ENCODE measurements at regions not wholly inside any gene's neighbourhood (a gene's known extent, or its start where the extent isn't known, plus 50 kb on each side); places are given as distances from the start of the nearest gene placed in this dataset.

DNA sequence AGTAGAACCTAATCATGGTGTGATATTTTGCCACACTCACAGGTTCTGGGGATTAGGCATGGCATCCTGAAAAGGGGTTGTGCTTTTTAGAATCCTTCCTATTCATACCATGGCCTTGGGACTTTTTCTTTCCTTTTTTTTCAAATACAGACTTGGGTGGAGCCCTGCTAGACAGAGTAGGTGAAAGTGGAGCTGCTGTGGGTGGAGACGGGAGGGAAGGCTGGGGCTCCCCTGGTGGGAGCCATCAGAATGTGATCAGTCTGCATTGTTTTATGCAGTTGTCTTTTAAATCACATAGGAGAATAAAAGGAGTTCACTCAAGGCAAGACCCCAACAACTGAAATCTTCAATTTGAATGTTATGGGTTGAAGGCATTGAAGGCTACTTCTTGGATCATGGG, 130.2 kb downstream of the VAPA start:
- H3K4me3 ChIP-seq (ENCODE audit: low read depth in 1 of 2, low read length in 2 of 2), result no peak overlapping the region
- no peaks in the 10 kb centered on the region for H3K36me3 ChIP-seq (ENCODE audit: control insufficient read depth in 2 of 2, insufficient read depth in 2 of 2, low read length in 1 of 2)
- H3K4me1 ChIP-seq (ENCODE audit: control insufficient read depth in 2 of 2, insufficient read depth in 2 of 2, low read length in 1 of 2), result peaks cover 0 to 10% of the 10 kb centered on the region in 2 donors
- H3K27ac ChIP-seq (ENCODE audit: low read depth in 2 of 2, low read length in 1 of 2), result no peak overlapping the region
- H3K9me3 ChIP-seq (ENCODE audit: control insufficient read depth in 2 of 2, insufficient read depth in 1 of 2, low read depth in 1 of 2, low read length in 1 of 2), result peaks cover 4% of the 10 kb centered on the region in 2 donors
- H3K27me3 ChIP-seq (ENCODE audit: control insufficient read depth in 1 of 2, insufficient read depth in 2 of 2, low read length in 2 of 2), result no peaks in the 10 kb centered on the region
- WGBS, 2 donors, result 84 to 93% methylated on average over 1 of the region's 1 CpG

DNA sequence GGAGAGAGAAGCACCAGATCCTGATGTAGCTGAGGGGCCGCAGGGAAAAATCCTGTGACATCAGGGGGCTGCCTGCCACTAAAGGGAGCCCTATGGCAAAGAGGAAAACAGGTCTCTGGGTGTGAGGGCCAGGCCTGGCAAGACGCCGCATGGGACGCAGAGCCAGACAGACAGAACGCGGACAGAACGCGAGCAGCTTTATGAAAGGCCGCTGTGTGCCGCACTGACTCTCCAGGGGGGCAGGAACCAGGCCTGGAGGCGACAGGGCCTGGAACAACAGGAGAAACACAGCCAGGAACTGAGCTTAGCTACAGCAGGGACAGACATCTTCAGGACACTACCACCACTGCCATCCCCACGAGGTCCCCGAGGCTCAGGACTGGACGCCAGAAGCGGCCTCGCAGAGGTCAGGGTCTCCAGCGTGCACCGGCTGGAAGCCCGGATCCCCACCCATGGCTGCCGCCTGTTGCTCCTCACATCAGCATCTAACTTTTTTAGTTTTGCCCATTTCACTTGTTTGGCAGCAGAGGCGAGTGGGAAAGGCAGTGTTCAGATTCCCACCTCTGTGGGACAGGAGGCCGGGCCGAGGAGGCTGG, 131.6 kb downstream of the VAPA start:
- 75 to 88% methylated on average over 23 of the region's 23 CpGs for WGBS, 2 donors
- H3K4me1 ChIP-seq (ENCODE audit: control insufficient read depth in 2 of 2, insufficient read depth in 2 of 2, low read length in 1 of 2), result peaks cover 0 to 8% of the 10 kb centered on the region in 2 donors
- H3K36me3 ChIP-seq (ENCODE audit: control insufficient read depth in 2 of 2, insufficient read depth in 2 of 2, low read length in 1 of 2), result no peaks in the 10 kb centered on the region
- no peak overlapping the region for H3K4me3 ChIP-seq (ENCODE audit: low read depth in 1 of 2, low read length in 2 of 2)
- peak overlapping the region; percentile 68 to 75 for H3K27ac ChIP-seq (ENCODE audit: low read depth in 2 of 2, low read length in 1 of 2)
- no peaks in the 10 kb centered on the region for H3K27me3 ChIP-seq (ENCODE audit: control insufficient read depth in 1 of 2, insufficient read depth in 2 of 2, low read length in 2 of 2)
- peaks cover 4% of the 10 kb centered on the region in 2 donors for H3K9me3 ChIP-seq (ENCODE audit: control insufficient read depth in 2 of 2, insufficient read depth in 1 of 2, low read depth in 1 of 2, low read length in 1 of 2)

DNA sequence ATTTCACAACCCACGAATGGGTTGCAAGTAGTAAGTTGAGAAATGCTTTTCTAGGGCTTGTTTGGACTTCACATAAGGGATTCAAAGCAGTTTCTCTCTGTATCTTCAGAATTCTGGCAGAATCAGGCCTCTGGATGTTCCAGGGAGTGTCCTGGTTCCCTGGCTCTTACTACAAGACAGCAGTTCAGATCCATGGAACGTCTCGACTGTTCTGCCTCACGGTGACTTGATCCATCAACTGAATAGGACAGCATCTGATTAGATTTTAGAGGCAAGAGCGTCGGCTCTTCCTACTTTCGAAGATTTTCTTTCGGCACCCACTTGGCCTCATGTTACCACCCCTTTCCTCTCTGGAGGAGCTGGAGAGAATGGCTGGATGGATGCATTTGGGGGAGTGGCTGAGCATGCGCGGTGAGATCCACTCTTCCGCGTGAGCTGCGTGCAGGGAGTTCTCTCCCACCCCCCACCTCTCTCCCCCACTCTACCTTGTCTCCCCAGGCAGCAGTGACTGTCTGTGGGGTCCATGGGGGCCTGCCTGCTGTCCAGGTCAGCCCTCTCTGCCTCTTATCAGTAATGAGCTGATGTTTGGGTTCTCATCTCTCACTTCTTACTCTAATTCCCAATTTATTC, 132.5 kb downstream of the VAPA start:
- Histone ChIP-seq H3K4me3 (ENCODE audit: low read depth in 1 of 2, low read length in 2 of 2) (no peak overlapping the region), H3K4me1 (ENCODE audit: control insufficient read depth in 2 of 2, insufficient read depth in 2 of 2, low read length in 1 of 2) (peaks cover 0 to 8% of the 10 kb centered on the region in 2 donors), H3K9me3 (ENCODE audit: control insufficient read depth in 2 of 2, insufficient read depth in 1 of 2, low read depth in 1 of 2, low read length in 1 of 2) (peaks cover 2 to 4% of the 10 kb centered on the region in 2 donors), H3K27ac (ENCODE audit: low read depth in 2 of 2, low read length in 1 of 2) (peak overlapping the region; percentile 65 to 74), H3K27me3 (ENCODE audit: control insufficient read depth in 1 of 2, insufficient read depth in 2 of 2, low read length in 2 of 2) (no peaks in the 10 kb centered on the region), H3K36me3 (ENCODE audit: control insufficient read depth in 2 of 2, insufficient read depth in 2 of 2, low read length in 1 of 2) (no peaks in the 10 kb centered on the region)
- 78 to 83% methylated on average over 13 of the region's 13 CpGs for WGBS, 2 donors

DNA sequence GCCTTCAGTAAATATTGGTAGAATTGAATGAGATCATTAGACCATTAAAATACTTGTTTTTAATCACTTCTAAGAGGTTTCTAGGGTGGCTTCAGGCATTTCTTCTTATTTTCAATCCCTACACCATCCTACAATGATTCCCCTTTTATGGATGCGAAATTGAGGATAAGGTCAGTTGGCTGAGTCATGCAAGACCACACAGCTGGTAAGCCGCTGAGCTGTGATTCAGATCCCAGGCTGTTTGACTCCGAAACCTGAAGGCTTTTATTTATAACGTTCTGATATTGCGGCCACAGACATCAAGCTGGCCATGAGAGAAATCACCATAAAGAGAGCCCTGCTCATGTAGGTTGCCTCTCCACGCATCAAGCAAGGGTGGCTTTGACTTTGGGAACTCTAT, 133.4 kb downstream of the VAPA start:
- Histone ChIP-seq H3K9me3 (ENCODE audit: control insufficient read depth in 2 of 2, insufficient read depth in 1 of 2, low read depth in 1 of 2, low read length in 1 of 2) (peaks cover 2 to 4% of the 10 kb centered on the region in 2 donors), H3K27ac (ENCODE audit: low read depth in 2 of 2, low read length in 1 of 2) (peak overlapping the region; percentile 45 to 65), H3K4me1 (ENCODE audit: control insufficient read depth in 2 of 2, insufficient read depth in 2 of 2, low read length in 1 of 2) (peaks cover 0 to 8% of the 10 kb centered on the region in 2 donors), H3K27me3 (ENCODE audit: control insufficient read depth in 1 of 2, insufficient read depth in 2 of 2, low read length in 2 of 2) (no peaks in the 10 kb centered on the region), H3K36me3 (ENCODE audit: control insufficient read depth in 2 of 2, insufficient read depth in 2 of 2, low read length in 1 of 2) (no peaks in the 10 kb centered on the region), H3K4me3 (ENCODE audit: low read depth in 1 of 2, low read length in 2 of 2) (no peak overlapping the region)
- 80 to 82% methylated on average over 6 of the region's 6 CpGs for WGBS, 2 donors

DNA sequence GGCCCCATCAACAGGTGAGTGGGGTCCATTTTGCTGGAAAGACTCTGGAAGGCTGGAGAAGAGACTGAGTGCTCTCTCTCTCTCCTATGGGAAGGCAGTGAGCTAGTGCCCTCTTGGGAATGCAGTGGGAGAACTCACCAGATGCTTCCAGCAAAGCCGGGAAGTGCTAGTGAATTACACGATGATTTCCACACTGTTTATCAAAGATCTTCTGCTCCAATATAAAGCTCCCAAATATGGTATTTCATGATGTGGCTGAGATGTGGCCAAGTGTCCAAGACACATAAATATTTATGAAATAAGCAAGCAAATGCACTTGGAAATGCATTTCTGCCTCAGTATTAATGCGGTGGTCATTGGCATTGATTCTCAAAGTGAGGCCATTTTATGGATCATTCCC, 135.9 kb downstream of the VAPA start:
- peak overlapping the region in 1 of 2 donors; percentile 71 for H3K27ac ChIP-seq (ENCODE audit: low read depth in 2 of 2, low read length in 1 of 2)
- WGBS, 2 donors, result 67 to 81% methylated on average over 3 of the region's 3 CpGs
- H3K9me3 ChIP-seq (ENCODE audit: control insufficient read depth in 2 of 2, insufficient read depth in 1 of 2, low read depth in 1 of 2, low read length in 1 of 2), result no peaks in the 10 kb centered on the region

DNA sequence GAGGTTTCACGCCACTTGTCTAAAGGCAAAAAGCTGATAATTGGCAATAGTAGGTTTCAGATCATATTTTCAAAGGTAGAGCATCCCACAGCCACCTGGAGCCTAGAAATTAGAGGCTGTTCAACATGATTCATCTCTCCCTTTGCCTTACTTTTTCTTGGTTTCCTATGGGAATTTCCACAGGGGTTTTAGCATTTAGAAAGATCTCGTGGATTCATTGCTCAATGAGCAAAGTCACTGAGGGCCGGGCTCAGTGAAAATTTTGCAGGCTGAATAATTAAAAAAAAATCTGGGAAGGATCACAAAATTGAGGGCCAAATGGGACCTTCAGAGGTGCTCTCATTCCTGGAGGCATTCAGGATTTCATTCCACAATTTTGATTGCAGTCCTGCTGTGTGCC, 137.1 kb downstream of the VAPA start:
- Histone ChIP-seq H3K27me3 (ENCODE audit: control insufficient read depth in 1 of 2, insufficient read depth in 2 of 2, low read length in 2 of 2) (no peaks in the 10 kb centered on the region), H3K4me3 (ENCODE audit: low read depth in 1 of 2, low read length in 2 of 2) (no peak overlapping the region), H3K27ac (ENCODE audit: low read depth in 2 of 2, low read length in 1 of 2) (peak overlapping the region; percentile 52 to 76), H3K9me3 (ENCODE audit: control insufficient read depth in 2 of 2, insufficient read depth in 1 of 2, low read depth in 1 of 2, low read length in 1 of 2) (no peaks in the 10 kb centered on the region), H3K36me3 (ENCODE audit: control insufficient read depth in 2 of 2, insufficient read depth in 2 of 2, low read length in 1 of 2) (no peaks in the 10 kb centered on the region), H3K4me1 (ENCODE audit: control insufficient read depth in 2 of 2, insufficient read depth in 2 of 2, low read length in 1 of 2) (peaks cover 0 to 3% of the 10 kb centered on the region in 2 donors)
- 77 to 89% methylated on average over 3 of the region's 3 CpGs for WGBS, 2 donors

More for the DNA sequence above, 135.9 kb downstream of the VAPA start:
- Histone ChIP-seq H3K4me1 (ENCODE audit: control insufficient read depth in 2 of 2, insufficient read depth in 2 of 2, low read length in 1 of 2) (peaks cover 0 to 8% of the 10 kb centered on the region in 2 donors), H3K36me3 (ENCODE audit: control insufficient read depth in 2 of 2, insufficient read depth in 2 of 2, low read length in 1 of 2) (no peaks in the 10 kb centered on the region), H3K4me3 (ENCODE audit: low read depth in 1 of 2, low read length in 2 of 2) (no peak overlapping the region), H3K27me3 (ENCODE audit: control insufficient read depth in 1 of 2, insufficient read depth in 2 of 2, low read length in 2 of 2) (no peaks in the 10 kb centered on the region)

DNA sequence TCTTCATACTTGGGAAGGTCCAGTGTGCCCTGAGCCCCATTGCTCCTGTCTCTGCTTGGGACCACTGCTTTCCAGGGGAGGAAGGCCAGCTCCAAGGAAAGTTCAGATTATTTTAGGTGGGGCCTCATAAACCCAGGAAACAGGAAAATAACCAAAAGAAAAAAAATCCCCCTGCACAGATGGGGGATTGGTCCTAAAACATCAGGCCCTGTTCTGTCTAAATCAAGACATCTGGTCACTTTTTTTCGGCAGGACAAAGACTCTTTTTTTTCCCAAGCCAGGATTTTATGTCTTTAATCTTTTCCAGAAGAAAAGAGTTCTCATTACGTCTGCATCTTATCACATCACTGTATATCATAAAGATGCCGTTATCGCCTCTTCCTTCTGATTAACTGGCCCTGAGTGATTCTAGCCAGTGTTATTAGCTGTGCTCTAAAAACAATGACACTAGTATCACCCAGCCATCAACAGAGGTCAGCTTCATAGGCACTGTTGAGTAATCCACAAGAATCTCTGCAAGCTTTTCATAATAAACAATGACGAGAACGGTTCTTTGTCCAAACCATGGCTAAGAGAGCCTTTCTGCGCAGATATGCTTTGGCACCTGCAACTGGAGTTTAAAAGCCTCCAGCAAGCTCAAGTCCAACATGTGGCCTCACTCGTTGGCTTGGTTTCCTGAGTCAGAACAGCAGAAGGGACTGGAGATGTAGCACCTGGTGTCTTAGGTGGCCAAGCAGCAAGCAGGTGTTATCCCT, 138.2 kb downstream of the VAPA start:
- Histone ChIP-seq H3K27me3 (ENCODE audit: control insufficient read depth in 1 of 2, insufficient read depth in 2 of 2, low read length in 2 of 2) (no peaks in the 10 kb centered on the region), H3K4me3 (ENCODE audit: low read depth in 1 of 2, low read length in 2 of 2) (no peak overlapping the region), H3K4me1 (ENCODE audit: control insufficient read depth in 2 of 2, insufficient read depth in 2 of 2, low read length in 1 of 2) (peaks cover 0 to 2% of the 10 kb centered on the region in 2 donors), H3K9me3 (ENCODE audit: control insufficient read depth in 2 of 2, insufficient read depth in 1 of 2, low read depth in 1 of 2, low read length in 1 of 2) (no peaks in the 10 kb centered on the region), H3K36me3 (ENCODE audit: control insufficient read depth in 2 of 2, insufficient read depth in 2 of 2, low read length in 1 of 2) (no peaks in the 10 kb centered on the region), H3K27ac (ENCODE audit: low read depth in 2 of 2, low read length in 1 of 2) (peak overlapping the region; percentile 67 to 76)
- WGBS, 2 donors, result 61 to 73% methylated on average over 8 of the region's 8 CpGs

DNA sequence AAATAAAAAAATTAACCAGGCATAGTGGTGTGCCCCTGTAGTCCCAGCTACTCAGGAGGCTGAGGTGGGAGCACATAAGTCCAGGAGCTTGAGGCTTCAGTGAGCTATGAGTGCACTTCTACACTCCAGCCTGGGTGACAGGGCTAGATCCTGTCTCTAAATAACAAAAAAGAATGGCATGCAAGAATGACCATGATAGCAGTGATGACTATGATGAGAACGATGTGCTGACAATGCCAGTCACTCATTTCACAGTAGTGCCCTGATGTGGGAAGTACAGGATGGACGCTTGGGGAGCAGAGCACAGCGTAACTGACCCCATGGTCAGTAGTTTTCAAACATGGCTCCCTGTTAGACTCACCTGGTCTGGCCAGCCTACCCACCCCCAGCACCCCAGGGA, 139.1 kb downstream of the VAPA start:
- Histone ChIP-seq H3K9me3 (ENCODE audit: control insufficient read depth in 2 of 2, insufficient read depth in 1 of 2, low read depth in 1 of 2, low read length in 1 of 2) (no peaks in the 10 kb centered on the region), H3K4me3 (ENCODE audit: low read depth in 1 of 2, low read length in 2 of 2) (no peak overlapping the region), H3K27me3 (ENCODE audit: control insufficient read depth in 1 of 2, insufficient read depth in 2 of 2, low read length in 2 of 2) (no peaks in the 10 kb centered on the region), H3K27ac (ENCODE audit: low read depth in 2 of 2, low read length in 1 of 2) (peak overlapping the region in 1 of 2 donors; percentile 7), H3K4me1 (ENCODE audit: control insufficient read depth in 2 of 2, insufficient read depth in 2 of 2, low read length in 1 of 2) (peaks cover 0 to 2% of the 10 kb centered on the region in 2 donors), H3K36me3 (ENCODE audit: control insufficient read depth in 2 of 2, insufficient read depth in 2 of 2, low read length in 1 of 2) (no peaks in the 10 kb centered on the region)
- WGBS, 2 donors, result 92 to 93% methylated on average over 3 of the region's 3 CpGs

DNA sequence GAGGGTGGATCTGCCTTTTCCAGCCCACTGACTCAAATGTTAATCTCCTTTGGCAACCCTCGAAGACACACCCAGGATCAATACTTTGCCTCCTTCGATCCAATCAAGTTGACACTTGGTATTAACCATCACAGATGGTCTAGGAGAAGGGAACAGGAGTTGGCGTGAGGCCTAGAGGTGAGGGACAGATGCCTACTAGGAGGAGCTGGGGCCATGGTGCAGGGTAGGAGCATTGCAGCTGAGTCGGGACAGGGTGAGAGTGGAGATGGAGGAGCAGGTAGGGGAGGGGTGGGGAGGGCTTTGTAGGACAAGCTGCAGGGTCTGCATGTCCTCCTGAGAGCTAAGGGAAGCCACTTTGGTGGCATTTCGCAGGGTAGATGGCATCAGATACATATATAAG, 140.0 kb downstream of the VAPA start:
- peaks cover 0 to 2% of the 10 kb centered on the region in 2 donors for H3K4me1 ChIP-seq (ENCODE audit: control insufficient read depth in 2 of 2, insufficient read depth in 2 of 2, low read length in 1 of 2)
- no peak overlapping the region for H3K27ac ChIP-seq (ENCODE audit: low read depth in 2 of 2, low read length in 1 of 2)
- no peaks in the 10 kb centered on the region for H3K9me3 ChIP-seq (ENCODE audit: control insufficient read depth in 2 of 2, insufficient read depth in 1 of 2, low read depth in 1 of 2, low read length in 1 of 2)
- H3K27me3 ChIP-seq (ENCODE audit: control insufficient read depth in 1 of 2, insufficient read depth in 2 of 2, low read length in 2 of 2), result no peaks in the 10 kb centered on the region
- H3K4me3 ChIP-seq (ENCODE audit: low read depth in 1 of 2, low read length in 2 of 2), result no peak overlapping the region
- WGBS, 2 donors, result 89 to 94% methylated on average over 5 of the region's 5 CpGs
- no peaks in the 10 kb centered on the region for H3K36me3 ChIP-seq (ENCODE audit: control insufficient read depth in 2 of 2, insufficient read depth in 2 of 2, low read length in 1 of 2)
